ENCODE measurements at regions not wholly inside any gene's neighbourhood (a gene's known extent, or its start where the extent isn't known, plus 50 kb on each side); places are given as distances from the start of the nearest gene placed in this dataset.

- TF ChIP-seq CTCF (conservative IDR thresholded peaks at IDR 0.05; ENCODE audit: low read depth, low read length), result no peak
- no peak for TF ChIP-seq USF2 (IDR thresholded peaks at IDR 0.05; ENCODE audit: low read depth, low read length)
- no peak for TF ChIP-seq RFX5 (IDR thresholded peaks at IDR 0.05; ENCODE audit: low read depth, low read length)
- TF ChIP-seq ELK1 (IDR thresholded peaks at IDR 0.05; ENCODE audit: borderline replicate concordance, low read depth, low read length), result no peak
- TF ChIP-seq FOS (IDR thresholded peaks at IDR 0.05; ENCODE audit: low read depth, low read length), result no peak
- no peak for TF ChIP-seq RAD21 (IDR thresholded peaks at IDR 0.05; ENCODE audit: low read length)
- no peak for TF ChIP-seq BHLHE40 (IDR thresholded peaks at IDR 0.05; ENCODE audit: low read depth, low read length)
- TF ChIP-seq CHD1 (IDR thresholded peaks at IDR 0.05; ENCODE audit: low read depth, low read length), result no peak
- TF ChIP-seq POLR2A (IDR thresholded peaks at IDR 0.05; ENCODE audit: low read depth, low read length), result no peak
- TF ChIP-seq MXI1 (IDR thresholded peaks at IDR 0.05; ENCODE audit: borderline replicate concordance, low read depth, low read length), result no peak
- TF ChIP-seq MAZ (IDR thresholded peaks at IDR 0.05; ENCODE audit: borderline replicate concordance, low read depth, low read length), result no peak
Observed at GRCh38 chr17:70872103-70872502, 702.8 kb downstream of the KCNJ2 start.

All from IMR-90 (cell line).